Kidney epithelial cell (primary cell): ENCODE measurements at regions not wholly inside any gene's neighbourhood (a gene's known extent, or its start where the extent isn't known, plus 50 kb on each side); places are given as distances from the start of the nearest gene placed in this dataset.

Source experiments
- DNase-seq: peaks from one replicate; pipeline ENCODE4 v3.0.0-alpha.2; 2010; ENCODE audit warnings: low read depth
- H3K27me3 ChIP-seq: 2 replicates; pipeline ENCODE4 v1.6.0; 2011; ENCODE audit warnings: low read length; ENCODE audit not compliant: control insufficient read depth, insufficient read depth
- H3K36me3 ChIP-seq: 2 replicates; pipeline ENCODE4 v1.5.1; 2011; ENCODE audit warnings: low read length; ENCODE audit not compliant: control insufficient read depth, insufficient read depth
- H3K4me3 ChIP-seq: 2 replicates; pipeline ENCODE4 v1.5.1; 2011; ENCODE audit warnings: low read depth, mild to moderate bottlenecking, control low read depth, low read length
- TF ChIP-seq, protein P1 (sequence below): IDR thresholded peaks from 2 replicates; pipeline ENCODE4 v1.5.1; 2011; ENCODE audit warnings: mild to moderate bottlenecking, moderate library complexity, low read length, control low read depth, inconsistent platforms; ENCODE audit not compliant: insufficient read depth, poor library complexity, severe bottlenecking

- H3K4me3 ChIP-seq = no peak overlapping the region
- no peak for DNase-seq
- H3K36me3 ChIP-seq = no peaks in the 10 kb centered on the region
- H3K27me3 ChIP-seq = peaks cover 28% of the 10 kb centered on the region
- TF ChIP-seq, protein P1, sequence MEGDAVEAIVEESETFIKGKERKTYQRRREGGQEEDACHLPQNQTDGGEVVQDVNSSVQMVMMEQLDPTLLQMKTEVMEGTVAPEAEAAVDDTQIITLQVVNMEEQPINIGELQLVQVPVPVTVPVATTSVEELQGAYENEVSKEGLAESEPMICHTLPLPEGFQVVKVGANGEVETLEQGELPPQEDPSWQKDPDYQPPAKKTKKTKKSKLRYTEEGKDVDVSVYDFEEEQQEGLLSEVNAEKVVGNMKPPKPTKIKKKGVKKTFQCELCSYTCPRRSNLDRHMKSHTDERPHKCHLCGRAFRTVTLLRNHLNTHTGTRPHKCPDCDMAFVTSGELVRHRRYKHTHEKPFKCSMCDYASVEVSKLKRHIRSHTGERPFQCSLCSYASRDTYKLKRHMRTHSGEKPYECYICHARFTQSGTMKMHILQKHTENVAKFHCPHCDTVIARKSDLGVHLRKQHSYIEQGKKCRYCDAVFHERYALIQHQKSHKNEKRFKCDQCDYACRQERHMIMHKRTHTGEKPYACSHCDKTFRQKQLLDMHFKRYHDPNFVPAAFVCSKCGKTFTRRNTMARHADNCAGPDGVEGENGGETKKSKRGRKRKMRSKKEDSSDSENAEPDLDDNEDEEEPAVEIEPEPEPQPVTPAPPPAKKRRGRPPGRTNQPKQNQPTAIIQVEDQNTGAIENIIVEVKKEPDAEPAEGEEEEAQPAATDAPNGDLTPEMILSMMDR = no peak
Observed at GRCh38 chr3:194247350-194247740, 103.8 kb downstream of the CPN2 start.

DNA sequence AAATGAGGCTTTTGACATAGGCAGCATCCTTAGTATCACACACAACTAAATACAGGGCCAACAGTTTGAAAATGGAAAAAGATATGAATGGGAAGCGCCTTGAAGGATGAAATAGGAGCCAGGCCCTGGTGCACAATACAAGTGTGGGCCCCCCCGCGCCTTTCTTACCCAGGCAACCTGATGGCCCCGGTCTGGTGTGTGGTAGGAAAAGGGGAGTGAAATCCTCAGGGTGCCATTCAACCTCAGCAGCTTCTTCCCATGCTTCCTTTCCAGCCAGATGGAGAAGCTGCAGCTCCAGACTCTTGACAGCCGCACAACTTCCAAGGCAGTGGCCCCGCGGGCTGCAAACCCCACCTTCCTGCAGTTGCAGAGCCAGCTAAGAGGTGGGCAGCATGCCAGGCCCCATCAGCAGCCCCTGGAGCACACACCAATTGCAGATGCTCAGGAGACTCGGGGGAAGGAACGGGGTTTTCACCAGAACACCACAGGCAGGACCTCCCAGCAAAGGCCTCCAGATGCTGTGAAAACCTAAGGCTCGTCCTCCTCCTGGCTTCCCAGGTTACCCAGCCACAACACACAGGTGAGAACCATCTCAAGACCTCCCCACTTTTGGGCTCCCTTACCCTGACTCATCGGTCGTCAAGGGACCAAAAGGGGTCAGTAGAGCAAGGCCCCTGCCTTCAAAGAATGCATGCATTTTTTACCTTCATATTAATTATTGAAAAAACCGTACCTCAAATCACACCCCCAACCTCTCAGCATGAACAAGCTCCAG, 101.6 kb downstream of the CPN2 start:
- H3K27me3 ChIP-seq = peaks cover 29% of the 10 kb centered on the region
- TF ChIP-seq, protein P1 = no peak
- H3K4me3 ChIP-seq = no peak overlapping the region
- no peaks in the 10 kb centered on the region for H3K36me3 ChIP-seq
- no peak for DNase-seq

DNA sequence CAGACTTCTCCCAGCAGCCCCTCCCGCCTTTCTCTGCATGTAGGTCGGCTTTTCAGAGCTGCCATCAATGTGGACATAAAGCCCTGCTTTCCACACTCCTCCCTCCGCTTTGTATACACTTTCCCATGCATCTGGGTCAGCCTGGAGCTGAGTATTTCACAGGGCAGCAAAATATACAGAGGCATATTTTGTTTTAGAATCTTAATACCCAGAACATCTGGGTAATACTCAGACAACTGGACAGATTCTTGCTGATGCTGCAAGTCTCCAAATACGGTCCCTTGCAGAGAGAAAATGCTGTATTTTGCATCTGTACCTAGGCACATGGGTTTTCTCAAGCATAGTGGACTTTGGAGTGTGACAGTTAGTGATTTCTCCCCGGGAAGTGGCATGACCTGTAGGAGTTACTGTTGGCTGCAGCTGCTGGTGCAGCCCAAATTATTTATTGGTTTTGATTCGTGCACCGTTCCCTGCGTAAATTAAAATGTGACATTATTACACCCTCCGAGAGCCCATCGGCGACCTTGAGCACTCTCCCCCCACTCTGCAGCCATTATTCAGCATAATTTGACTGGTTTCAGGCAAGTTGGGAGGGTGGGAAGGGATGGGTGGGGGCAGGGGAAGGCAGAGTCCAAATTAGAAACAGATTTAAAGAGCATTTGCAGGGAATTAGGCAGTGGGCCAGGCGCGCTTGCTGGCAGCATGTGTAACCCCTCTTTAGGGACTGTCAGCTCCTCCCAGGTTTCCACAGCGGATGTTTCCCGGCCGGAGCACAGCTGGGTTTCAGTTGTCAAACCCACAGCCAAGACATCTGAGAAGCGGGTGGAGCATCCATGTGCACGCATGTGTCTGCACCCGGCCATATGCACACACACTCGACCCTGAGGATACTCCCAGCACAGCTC, 100.8 kb downstream of the CPN2 start:
- Histone ChIP-seq H3K27me3 (peaks cover 29% of the 10 kb centered on the region), H3K36me3 (no peaks in the 10 kb centered on the region), H3K4me3 (no peak overlapping the region)
- TF ChIP-seq, protein P1 = no peak
- DNase-seq = no peak

DNA sequence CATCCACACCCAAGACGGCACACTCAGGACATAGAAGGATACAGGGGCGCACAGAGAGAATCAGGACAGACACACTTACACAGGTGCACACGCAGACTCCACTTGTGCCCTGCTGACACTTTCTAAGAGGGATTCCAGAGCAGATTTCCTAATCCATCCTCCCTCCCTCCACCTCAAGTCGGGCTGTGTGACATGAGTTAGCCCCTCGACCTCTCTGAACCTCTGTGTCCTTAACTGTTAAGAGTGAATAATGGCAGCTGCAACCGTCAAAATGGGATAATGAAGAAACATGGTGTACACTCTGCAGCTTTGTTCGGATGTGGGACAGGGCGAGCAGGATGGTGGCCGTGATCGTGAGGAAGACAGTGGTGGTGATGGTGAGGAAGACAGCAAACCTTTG, 100.1 kb downstream of the CPN2 start:
- DNase-seq = no peak
- TF ChIP-seq, protein P1 = no peak
- no peak overlapping the region for H3K4me3 ChIP-seq
- peaks cover 29% of the 10 kb centered on the region for H3K27me3 ChIP-seq
- H3K36me3 ChIP-seq = no peaks in the 10 kb centered on the region

GRCh38 chr3:194251461-194251860, 99.7 kb downstream of the CPN2 start:
- no peaks in the 10 kb centered on the region for H3K36me3 ChIP-seq
- H3K4me3 ChIP-seq = no peak overlapping the region
- DNase-seq = no peak
- peaks cover 29% of the 10 kb centered on the region for H3K27me3 ChIP-seq
- TF ChIP-seq, protein P1 = no peak
